ENCODE measurements at regions not wholly inside any gene's neighbourhood (a gene's known extent, or its start where the extent isn't known, plus 50 kb on each side); places are given as distances from the start of the nearest gene placed in this dataset.

DNA sequence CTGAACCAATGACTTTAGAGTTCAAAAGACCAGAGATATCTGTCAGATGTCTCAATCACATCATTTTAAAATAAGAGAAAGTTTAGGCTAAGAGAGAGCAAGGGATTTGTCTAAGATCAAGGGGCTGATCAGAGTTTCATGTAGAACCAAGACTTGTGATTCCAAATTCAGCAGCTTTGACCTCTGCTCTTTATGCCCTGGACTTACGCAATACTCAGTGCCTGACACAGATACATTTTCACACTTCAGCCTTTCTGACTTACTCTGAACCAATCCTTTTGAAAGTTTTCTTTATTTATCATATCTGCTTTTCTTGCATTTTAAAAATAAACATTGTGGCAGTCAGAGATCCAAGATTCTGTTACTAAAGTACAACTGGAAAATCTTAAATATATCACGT lies 428.0 kb downstream of the PLPP3 start:
- 78 to 88% methylated on average over 2 of the region's 2 CpGs for WGBS, 2 donors
- Histone ChIP-seq H3K4me3 (no peak overlapping the region), H3K4me1 (no peaks in the 10 kb centered on the region), H3K27ac (no peak overlapping the region), H3K27me3 (no peaks in the 10 kb centered on the region), H3K36me3 (ENCODE audit: low read depth, missing control alignments) (no peaks in the 10 kb centered on the region), H3K9me3 (no peaks in the 10 kb centered on the region)
- TF ChIP-seq POLR2A (IDR thresholded peaks at IDR 0.05): no peak
- TF ChIP-seq, protein P1, sequence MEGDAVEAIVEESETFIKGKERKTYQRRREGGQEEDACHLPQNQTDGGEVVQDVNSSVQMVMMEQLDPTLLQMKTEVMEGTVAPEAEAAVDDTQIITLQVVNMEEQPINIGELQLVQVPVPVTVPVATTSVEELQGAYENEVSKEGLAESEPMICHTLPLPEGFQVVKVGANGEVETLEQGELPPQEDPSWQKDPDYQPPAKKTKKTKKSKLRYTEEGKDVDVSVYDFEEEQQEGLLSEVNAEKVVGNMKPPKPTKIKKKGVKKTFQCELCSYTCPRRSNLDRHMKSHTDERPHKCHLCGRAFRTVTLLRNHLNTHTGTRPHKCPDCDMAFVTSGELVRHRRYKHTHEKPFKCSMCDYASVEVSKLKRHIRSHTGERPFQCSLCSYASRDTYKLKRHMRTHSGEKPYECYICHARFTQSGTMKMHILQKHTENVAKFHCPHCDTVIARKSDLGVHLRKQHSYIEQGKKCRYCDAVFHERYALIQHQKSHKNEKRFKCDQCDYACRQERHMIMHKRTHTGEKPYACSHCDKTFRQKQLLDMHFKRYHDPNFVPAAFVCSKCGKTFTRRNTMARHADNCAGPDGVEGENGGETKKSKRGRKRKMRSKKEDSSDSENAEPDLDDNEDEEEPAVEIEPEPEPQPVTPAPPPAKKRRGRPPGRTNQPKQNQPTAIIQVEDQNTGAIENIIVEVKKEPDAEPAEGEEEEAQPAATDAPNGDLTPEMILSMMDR (IDR thresholded peaks at IDR 0.05): no peak
- intact Hi-C loops (cut with DNase I; ENCODE audit: low total_unique reads): no loop called here
- DNase-seq: no peak

DNA sequence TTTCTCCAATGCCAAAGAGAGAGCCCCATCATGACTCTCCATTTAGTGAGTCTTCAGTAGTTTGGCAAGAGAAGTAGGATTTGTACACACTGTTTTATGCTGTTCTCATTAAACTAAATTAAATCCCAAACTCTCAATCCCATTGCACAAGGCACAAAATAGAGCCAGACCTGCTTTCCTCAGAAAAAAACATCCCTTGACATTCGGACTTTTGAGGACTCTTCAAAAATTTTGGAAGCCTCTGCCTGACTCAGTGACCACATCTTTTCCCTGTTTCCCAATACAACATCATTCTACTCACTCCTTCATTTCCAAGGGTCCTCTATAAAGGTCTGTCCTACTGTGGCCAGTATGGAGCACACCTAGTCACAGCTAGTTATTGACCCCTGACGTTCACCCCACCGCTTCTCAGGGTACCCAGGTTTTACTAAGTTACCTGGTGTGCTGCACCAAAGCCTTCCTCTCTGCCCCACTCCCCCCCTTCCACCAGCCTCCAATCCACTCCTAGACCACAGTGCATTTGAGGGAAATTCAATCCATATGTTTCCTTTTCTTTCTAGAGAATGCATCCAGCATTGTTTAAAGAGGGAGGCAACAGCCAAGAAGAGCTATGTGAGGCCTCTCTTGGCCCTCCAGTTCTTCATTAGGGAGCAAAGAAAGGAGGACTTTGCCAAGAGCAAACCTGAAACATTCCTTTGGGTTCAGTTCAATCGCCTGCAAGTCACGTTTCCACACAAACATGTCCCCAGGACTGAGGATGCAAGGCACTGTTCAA lies 428.7 kb downstream of the PLPP3 start:
- no peak for TF ChIP-seq POLR2A (IDR thresholded peaks at IDR 0.05)
- TF ChIP-seq, protein P1 (IDR thresholded peaks at IDR 0.05): no peak
- WGBS, 2 donors: 87 to 91% methylated on average over 5 of the region's 5 CpGs

DNA sequence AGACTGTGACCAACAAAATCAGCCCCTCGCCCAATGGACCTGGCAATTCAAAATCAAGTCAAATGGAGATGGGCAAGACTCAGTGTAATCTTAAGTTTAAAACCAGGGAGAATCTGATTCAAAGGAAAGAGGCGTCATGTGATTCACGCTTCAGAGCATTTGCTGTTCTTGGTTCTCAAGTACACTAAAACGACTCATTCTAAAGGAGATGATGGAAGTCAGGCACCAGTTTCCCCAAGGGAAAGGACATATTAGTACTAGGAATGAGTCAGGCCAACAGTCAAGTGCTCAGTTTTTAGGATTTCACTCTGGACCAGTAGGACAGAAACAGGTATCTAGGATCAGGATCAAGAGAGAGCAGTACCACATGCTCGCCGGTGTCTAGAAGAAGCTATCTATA lies 429.6 kb downstream of the PLPP3 start:
- TF ChIP-seq, protein P1 (IDR thresholded peaks at IDR 0.05): no peak
- Histone ChIP-seq H3K36me3 (ENCODE audit: low read depth, missing control alignments) (no peaks in the 10 kb centered on the region), H3K4me1 (no peaks in the 10 kb centered on the region), H3K4me3 (no peak overlapping the region), H3K27me3 (no peaks in the 10 kb centered on the region), H3K27ac (no peak overlapping the region), H3K9me3 (no peaks in the 10 kb centered on the region)
- intact Hi-C loops (cut with DNase I; ENCODE audit: low total_unique reads): no loop called here
- 84 to 85% methylated on average over 6 of the region's 6 CpGs for WGBS, 2 donors
- DNase-seq: no peak

More for the DNA sequence above, 428.7 kb downstream of the PLPP3 start:
- intact Hi-C loops (cut with DNase I; ENCODE audit: low total_unique reads): no loop called here
- H3K27me3 ChIP-seq: no peaks in the 10 kb centered on the region
- no peak for DNase-seq
- no peak overlapping the region for H3K4me3 ChIP-seq
- no peaks in the 10 kb centered on the region for H3K4me1 ChIP-seq
- no peak overlapping the region for H3K27ac ChIP-seq
- no peaks in the 10 kb centered on the region for H3K36me3 ChIP-seq (ENCODE audit: low read depth, missing control alignments)
- H3K9me3 ChIP-seq: no peaks in the 10 kb centered on the region

DNA sequence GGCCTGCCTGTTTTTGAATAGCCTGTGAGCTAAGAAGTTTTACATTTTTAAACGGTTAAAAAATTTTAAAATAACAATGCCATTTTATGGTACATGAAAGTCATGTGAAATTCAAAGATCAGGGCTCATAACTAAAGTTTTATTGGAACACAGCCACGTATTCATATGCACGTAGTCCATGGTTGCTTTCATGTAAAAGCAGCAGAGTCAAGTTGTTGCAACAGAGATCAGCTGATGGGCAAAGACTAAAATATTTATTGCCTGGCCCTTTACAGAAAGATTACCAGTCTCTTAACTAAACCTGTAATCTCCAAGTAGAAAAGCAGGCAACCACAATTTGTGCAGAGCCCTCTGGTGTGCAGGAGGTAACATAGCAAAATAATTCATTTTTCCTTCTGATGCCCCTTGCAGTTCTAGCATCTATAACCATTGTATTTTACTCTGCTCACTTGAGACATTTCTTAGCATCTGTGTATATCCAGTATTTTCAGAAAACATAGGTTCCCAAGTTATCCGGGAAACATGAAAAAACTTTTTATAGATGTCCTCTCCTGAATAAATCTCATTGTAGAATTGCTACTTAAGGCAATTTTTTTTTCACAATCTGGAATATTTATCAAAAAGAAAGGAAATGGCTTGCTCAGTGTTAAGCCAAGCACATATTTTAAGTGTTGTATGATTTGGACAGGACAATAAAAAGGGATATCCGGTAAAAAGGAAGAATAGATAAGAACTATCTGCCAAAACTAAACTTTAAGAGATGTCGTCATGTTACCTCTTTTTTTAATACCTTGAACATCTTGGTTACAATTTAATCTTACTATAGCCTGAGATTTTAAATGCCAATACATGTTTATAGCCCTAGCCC lies 430.8 kb downstream of the PLPP3 start:
- 71 to 72% methylated on average over 6 of the region's 6 CpGs for WGBS, 2 donors
- H3K4me3 ChIP-seq: no peak overlapping the region
- intact Hi-C loops (cut with DNase I; ENCODE audit: low total_unique reads): no loop called here
- TF ChIP-seq POLR2A (IDR thresholded peaks at IDR 0.05): no peak
- TF ChIP-seq, protein P1 (IDR thresholded peaks at IDR 0.05): no peak
- no peaks in the 10 kb centered on the region for H3K27me3 ChIP-seq
- no peak overlapping the region for H3K27ac ChIP-seq
- no peaks in the 10 kb centered on the region for H3K36me3 ChIP-seq (ENCODE audit: low read depth, missing control alignments)
- no peaks in the 10 kb centered on the region for H3K9me3 ChIP-seq
- no peaks in the 10 kb centered on the region for H3K4me1 ChIP-seq
- DNase-seq: no peak

Measured in testis (tissue), 2 donors.